B cell (primary cell): ENCODE measurements at regions not wholly inside any gene's neighbourhood (a gene's known extent, or its start where the extent isn't known, plus 50 kb on each side); places are given as distances from the start of the nearest gene placed in this dataset.

Experiments used
- ATAC-seq: fragments of 200-7000 bp; cut with Tn5 transposase; one replicate; pipeline ENCODE4 v1.10.0; 2021; ENCODE audit warnings: low read depth, mild to moderate bottlenecking, moderate number of reproducible peaks, moderate library complexity
- CTCF ChIA-PET: fragments of 350-600 bp; sonication (Branson Sonifier 250); formaldehyde crosslinking; loops from one replicate; lab custom pipeline; 2021; ENCODE audit warnings: antibody characterized with exemption, inconsistent platforms; lab: Charles Lee
- POLR2A ChIA-PET: fragments of 350-600 bp; sonication (Branson Sonifier 250); formaldehyde crosslinking; loops from one replicate; lab custom pipeline; 2021; ENCODE audit warnings: antibody characterized with exemption; lab: Charles Lee
- DNase-seq: peaks from one replicate; pipeline ENCODE4 v3.0.0; 2013
- H2AFZ ChIP-seq: 2 replicates; pipeline ENCODE4 v1.6.1; 2012; ENCODE audit warnings: mild to moderate bottlenecking, low read depth, low read length; ENCODE audit not compliant: insufficient read depth, poor library complexity, severe bottlenecking
- H3K27ac ChIP-seq, 2 donors: 1 replicate in 1 of 2; 2 replicates in 1 of 2; pipeline ENCODE4 v1.5.1; 2012 to 2013; ENCODE audit warnings: low read length in 2 of 2, mild to moderate bottlenecking in 2 of 2, moderate library complexity in 1 of 2
- H3K27me3 ChIP-seq, 4 experiments: fragments of 200-600 bp in 1 of 4; sonication (generic) in 1 of 4; replicated peaks in 1 of 4; 1 replicate in 2 of 4; 2 replicates in 2 of 4; pipeline versions ENCODE4 v1.6.1 to v1.7.0; 2013 to 2016; ENCODE audit warnings: low read length in 3 of 4, mild to moderate bottlenecking in 2 of 4, mixed read lengths in 1 of 4, moderate library complexity in 1 of 4; ENCODE audit not compliant: insufficient read depth in 4 of 4, control insufficient read depth in 3 of 4; ENCODE audit errors: control extremely low read depth in 1 of 4
- H3K36me3 ChIP-seq, 2 experiments: replicated peaks in 1 of 2; 1 replicate in 1 of 2; 2 replicates in 1 of 2; pipeline versions ENCODE4 v1.6.1 to v1.7.1; 2013; ENCODE audit warnings: low read length in 1 of 2; ENCODE audit not compliant: insufficient read depth in 2 of 2, control insufficient read depth in 1 of 2; ENCODE audit errors: control extremely low read depth in 1 of 2, extremely low read depth in 1 of 2
- H3K4me1 ChIP-seq, 2 donors: fragments of 200-600 bp in 1 of 2; sonication (generic) in 1 of 2; 1 replicate in 1 of 2; 2 replicates in 1 of 2; pipeline versions ENCODE4 v1.5.1 to v1.6.1; 2013 to 2017; ENCODE audit warnings: low read length in 2 of 2; ENCODE audit not compliant: control insufficient read depth in 2 of 2, insufficient read depth in 2 of 2
- H3K4me2 ChIP-seq: replicated peaks from 2 replicates; pipeline ENCODE3; 2012; ENCODE audit warnings: mild to moderate bottlenecking, low read depth, low read length; ENCODE audit not compliant: poor library complexity, severe bottlenecking
- H3K4me3 ChIP-seq, 5 experiments: fragments of 200-600 bp in 1 of 5; sonication (generic) in 1 of 5; 1 replicate in 3 of 5; 2 replicates in 2 of 5; pipeline versions ENCODE4 v1.5.1 to v1.7.0; 2011 to 2016; ENCODE audit warnings: low read length in 4 of 5, mild to moderate bottlenecking in 4 of 5, low read depth in 2 of 5, control low read depth in 1 of 5, moderate library complexity in 1 of 5; ENCODE audit not compliant: insufficient read depth in 1 of 5; ENCODE audit errors: control extremely low read depth in 1 of 5, extremely low read depth in 1 of 5
- H3K79me2 ChIP-seq: fragments of 200-600 bp; sonication (generic); one replicate; pipeline ENCODE4 v1.6.0; 2016; ENCODE audit warnings: low read length; ENCODE audit not compliant: control insufficient read depth, insufficient read depth
- H3K9ac ChIP-seq: fragments of 200-600 bp; sonication (generic); 2 replicates; pipeline ENCODE4 v1.6.1; 2017; ENCODE audit warnings: mild to moderate bottlenecking, low read length, moderate library complexity
- H3K9me3 ChIP-seq, 3 donors: one replicate each; pipeline versions ENCODE4 v1.6.1 to v1.7.1; 2013; ENCODE audit warnings: low read length in 2 of 3; ENCODE audit not compliant: control insufficient read depth in 2 of 3, insufficient read depth in 1 of 3; ENCODE audit errors: control extremely low read depth in 1 of 3
- H4K20me1 ChIP-seq: 2 replicates; pipeline ENCODE4 v1.6.0; 2012; ENCODE audit warnings: mild to moderate bottlenecking, low read length; ENCODE audit not compliant: insufficient read depth, control insufficient read depth, poor library complexity, severe bottlenecking
- H3K27ac Mint-ChIP-seq: one replicate; pipeline ENCODE4 v1.8.0; 2021; ENCODE audit warnings: mixed read lengths
- H3K27me3 Mint-ChIP-seq: one replicate; pipeline ENCODE4 v1.8.0; 2021; ENCODE audit warnings: mixed read lengths
- H3K4me1 Mint-ChIP-seq: one replicate; pipeline ENCODE4 v1.8.0; 2021; ENCODE audit warnings: mixed read lengths
- H3K4me3 Mint-ChIP-seq: one replicate; pipeline ENCODE4 v1.8.0; 2021; ENCODE audit warnings: mixed read lengths
- H3K9me3 Mint-ChIP-seq: one replicate; pipeline ENCODE4 v1.8.0; 2022; ENCODE audit warnings: mixed read lengths; ENCODE audit not compliant: insufficient read depth
- EZH2 ChIP-seq: IDR thresholded peaks from 2 replicates; pipeline ENCODE4 v1.6.1; 2012; ENCODE audit warnings: borderline replicate concordance, low read depth, mild to moderate bottlenecking, moderate library complexity, low read length; ENCODE audit not compliant: insufficient read depth, poor library complexity, severe bottlenecking
- WGBS: methylation state at CpG from one replicate; pipeline ENCODE4 v1.1.5; 2013; ENCODE audit warnings: missing lambda C conversion rate; ENCODE audit not compliant: insufficient coverage; 5-methylcytosine and 5-hydroxymethylcytosine counted together
- intact Hi-C: fragments of 100-400 bp; cut with micrococcal nuclease; formaldehyde crosslinking; loops from one replicate; pipeline ENCODE4 v1.10.0; 2022
- TF ChIP-seq, protein P1 (sequence below): fragments of 200-600 bp; IDR thresholded peaks from one replicate; pipeline ENCODE4 v1.8.0; 2022; ENCODE audit warnings: antibody characterized with exemption, mild to moderate bottlenecking

DNA sequence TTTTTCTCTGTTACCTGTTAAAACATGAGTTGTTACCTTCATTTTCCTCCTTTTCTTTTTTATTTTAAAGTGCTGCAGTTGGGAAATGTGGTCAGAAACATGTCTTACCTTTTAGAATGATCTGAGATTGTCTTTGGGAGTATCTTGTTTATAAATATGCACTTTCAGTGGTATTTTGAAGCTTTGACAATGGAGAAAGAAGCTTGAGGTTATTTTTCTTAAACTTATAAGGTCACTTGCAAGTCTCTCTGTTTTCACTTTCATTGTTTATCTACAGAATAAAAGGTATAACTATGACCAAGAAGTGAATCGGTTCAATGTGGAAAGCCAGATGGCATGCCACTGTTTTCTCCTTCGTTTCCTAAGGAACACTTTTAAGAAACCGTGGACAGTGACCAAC, 167.5 kb upstream of the SLC7A11 start:
- Histone ChIP-seq H3K27me3 (no peaks in the 10 kb centered on the region), H3K4me1 (no peaks in the 10 kb centered on the region), H3K79me2 (no peaks in the 10 kb centered on the region), H3K9ac (no peak overlapping the region), H2AFZ (no peak overlapping the region), H3K27ac (no peak overlapping the region), H3K4me2 (no peak overlapping the region), H4K20me1 (no peaks in the 10 kb centered on the region), H3K36me3 (no peaks in the 10 kb centered on the region), H3K4me3 (no peak overlapping the region), H3K9me3 (no peaks in the 10 kb centered on the region)
- ChIA-PET CTCF (no interaction called here), POLR2A (no interaction called here)
- H3K4me1 Mint-ChIP-seq = peaks cover 4% of the 10 kb centered on the region
- DNase-seq (no peak), ATAC-seq (no peak)
- H3K27ac Mint-ChIP-seq = no peak overlapping the region
- intact Hi-C loops = no loop called here
- no peaks in the 10 kb centered on the region for H3K9me3 Mint-ChIP-seq
- WGBS = 72% methylated on average over 3 of the region's 3 CpGs
- H3K4me3 Mint-ChIP-seq = no peak overlapping the region
- TF ChIP-seq, protein P1, sequence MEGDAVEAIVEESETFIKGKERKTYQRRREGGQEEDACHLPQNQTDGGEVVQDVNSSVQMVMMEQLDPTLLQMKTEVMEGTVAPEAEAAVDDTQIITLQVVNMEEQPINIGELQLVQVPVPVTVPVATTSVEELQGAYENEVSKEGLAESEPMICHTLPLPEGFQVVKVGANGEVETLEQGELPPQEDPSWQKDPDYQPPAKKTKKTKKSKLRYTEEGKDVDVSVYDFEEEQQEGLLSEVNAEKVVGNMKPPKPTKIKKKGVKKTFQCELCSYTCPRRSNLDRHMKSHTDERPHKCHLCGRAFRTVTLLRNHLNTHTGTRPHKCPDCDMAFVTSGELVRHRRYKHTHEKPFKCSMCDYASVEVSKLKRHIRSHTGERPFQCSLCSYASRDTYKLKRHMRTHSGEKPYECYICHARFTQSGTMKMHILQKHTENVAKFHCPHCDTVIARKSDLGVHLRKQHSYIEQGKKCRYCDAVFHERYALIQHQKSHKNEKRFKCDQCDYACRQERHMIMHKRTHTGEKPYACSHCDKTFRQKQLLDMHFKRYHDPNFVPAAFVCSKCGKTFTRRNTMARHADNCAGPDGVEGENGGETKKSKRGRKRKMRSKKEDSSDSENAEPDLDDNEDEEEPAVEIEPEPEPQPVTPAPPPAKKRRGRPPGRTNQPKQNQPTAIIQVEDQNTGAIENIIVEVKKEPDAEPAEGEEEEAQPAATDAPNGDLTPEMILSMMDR = no peak
- no peak for TF ChIP-seq EZH2
- no peaks in the 10 kb centered on the region for H3K27me3 Mint-ChIP-seq

DNA sequence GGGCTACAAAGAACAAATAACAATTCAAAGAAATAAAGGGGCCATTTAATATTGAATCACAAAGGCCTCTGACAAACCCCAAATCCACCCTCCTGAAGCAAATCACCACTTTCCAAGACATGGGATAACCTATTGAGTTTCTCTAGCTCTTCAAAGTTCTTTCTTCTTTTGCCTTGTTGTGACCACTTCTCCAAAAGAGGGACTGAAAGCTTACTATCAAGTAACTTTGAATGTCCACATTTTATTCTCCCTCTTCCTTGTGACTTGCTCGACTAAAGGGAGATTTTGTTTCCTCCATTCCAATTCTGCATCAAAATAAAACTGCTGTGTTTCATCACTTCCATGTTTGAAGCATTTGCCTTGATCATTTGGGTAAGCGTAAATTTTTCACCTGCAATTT, 166.6 kb upstream of the SLC7A11 start:
- H3K27ac ChIP-seq = no peak overlapping the region
- H3K9ac ChIP-seq = no peak overlapping the region
- TF ChIP-seq EZH2 = no peak
- TF ChIP-seq, protein P1 = no peak
- CTCF ChIA-PET = no interaction called here
- H3K27me3 Mint-ChIP-seq = no peaks in the 10 kb centered on the region
- no peak overlapping the region for H2AFZ ChIP-seq
- no peaks in the 10 kb centered on the region for H3K36me3 ChIP-seq
- no peaks in the 10 kb centered on the region for H3K9me3 Mint-ChIP-seq
- H3K27me3 ChIP-seq = no peaks in the 10 kb centered on the region
- H3K4me3 ChIP-seq = no peak overlapping the region
- no peak for DNase-seq
- no CpG with 5 or more reads among the region's 2 CpGs for WGBS
- H3K4me1 Mint-ChIP-seq = peaks cover 4% of the 10 kb centered on the region
- H3K27ac Mint-ChIP-seq = no peak overlapping the region
- no peaks in the 10 kb centered on the region for H4K20me1 ChIP-seq
- POLR2A ChIA-PET = no interaction called here
- no peak overlapping the region for H3K4me3 Mint-ChIP-seq
- intact Hi-C loops = no loop called here
- no peaks in the 10 kb centered on the region for H3K9me3 ChIP-seq
- no peak overlapping the region for H3K4me2 ChIP-seq
- H3K4me1 ChIP-seq = no peaks in the 10 kb centered on the region
- no peaks in the 10 kb centered on the region for H3K79me2 ChIP-seq
- ATAC-seq = no peak
